ENCODE measurements at regions not wholly inside any gene's neighbourhood (a gene's known extent, or its start where the extent isn't known, plus 50 kb on each side); places are given as distances from the start of the nearest gene placed in this dataset.

DNA sequence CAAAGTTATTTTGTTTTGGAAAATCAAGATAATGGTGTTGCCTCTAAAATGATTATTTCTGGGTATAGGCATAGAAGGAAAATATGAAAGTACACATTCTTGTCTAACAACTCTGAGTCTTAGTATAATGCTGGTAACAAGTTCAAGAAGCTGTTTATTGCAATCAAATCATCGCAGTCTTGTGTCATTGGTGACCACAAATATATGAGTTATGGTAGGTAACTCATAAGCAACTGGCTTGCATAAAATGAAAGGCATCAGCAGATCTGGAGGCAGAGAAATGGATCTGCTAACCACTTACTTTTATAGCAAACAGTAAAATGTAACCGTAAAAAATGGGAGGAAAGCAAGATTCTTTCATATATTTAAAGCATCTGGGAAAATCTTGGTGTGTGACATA, 156.2 kb upstream of the TCF4 start:
- ChIA-PET CTCF (no interaction called here), POLR2A (no interaction called here)
- ATAC-seq (no peak), DNase-seq (ENCODE audit: low read depth, low spot score) (no peak)
- BruUV-seq (replicated peaks), result no TSS peak
- H3K27ac ChIP-seq (ENCODE audit: low read length), result no peak overlapping the region
- TF ChIP-seq TCF7L2 (IDR thresholded peaks at IDR 0.05; ENCODE audit: low read depth, low read length), result no peak
- TF ChIP-seq SIN3A (IDR thresholded peaks at IDR 0.05; ENCODE audit: borderline replicate concordance, insufficient read depth, low read depth, low read length), result no peak
- TF ChIP-seq, protein P1, sequence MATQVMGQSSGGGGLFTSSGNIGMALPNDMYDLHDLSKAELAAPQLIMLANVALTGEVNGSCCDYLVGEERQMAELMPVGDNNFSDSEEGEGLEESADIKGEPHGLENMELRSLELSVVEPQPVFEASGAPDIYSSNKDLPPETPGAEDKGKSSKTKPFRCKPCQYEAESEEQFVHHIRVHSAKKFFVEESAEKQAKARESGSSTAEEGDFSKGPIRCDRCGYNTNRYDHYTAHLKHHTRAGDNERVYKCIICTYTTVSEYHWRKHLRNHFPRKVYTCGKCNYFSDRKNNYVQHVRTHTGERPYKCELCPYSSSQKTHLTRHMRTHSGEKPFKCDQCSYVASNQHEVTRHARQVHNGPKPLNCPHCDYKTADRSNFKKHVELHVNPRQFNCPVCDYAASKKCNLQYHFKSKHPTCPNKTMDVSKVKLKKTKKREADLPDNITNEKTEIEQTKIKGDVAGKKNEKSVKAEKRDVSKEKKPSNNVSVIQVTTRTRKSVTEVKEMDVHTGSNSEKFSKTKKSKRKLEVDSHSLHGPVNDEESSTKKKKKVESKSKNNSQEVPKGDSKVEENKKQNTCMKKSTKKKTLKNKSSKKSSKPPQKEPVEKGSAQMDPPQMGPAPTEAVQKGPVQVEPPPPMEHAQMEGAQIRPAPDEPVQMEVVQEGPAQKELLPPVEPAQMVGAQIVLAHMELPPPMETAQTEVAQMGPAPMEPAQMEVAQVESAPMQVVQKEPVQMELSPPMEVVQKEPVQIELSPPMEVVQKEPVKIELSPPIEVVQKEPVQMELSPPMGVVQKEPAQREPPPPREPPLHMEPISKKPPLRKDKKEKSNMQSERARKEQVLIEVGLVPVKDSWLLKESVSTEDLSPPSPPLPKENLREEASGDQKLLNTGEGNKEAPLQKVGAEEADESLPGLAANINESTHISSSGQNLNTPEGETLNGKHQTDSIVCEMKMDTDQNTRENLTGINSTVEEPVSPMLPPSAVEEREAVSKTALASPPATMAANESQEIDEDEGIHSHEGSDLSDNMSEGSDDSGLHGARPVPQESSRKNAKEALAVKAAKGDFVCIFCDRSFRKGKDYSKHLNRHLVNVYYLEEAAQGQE (IDR thresholded peaks at IDR 0.05; ENCODE audit: insufficient read depth in 1 of 2, low read depth in 2 of 2, low read length in 1 of 2), result no peak
- no peak for TF ChIP-seq POLR2AphosphoS5 (IDR thresholded peaks at IDR 0.05; ENCODE audit: low read depth, low read length)
- TF ChIP-seq, protein P2, sequence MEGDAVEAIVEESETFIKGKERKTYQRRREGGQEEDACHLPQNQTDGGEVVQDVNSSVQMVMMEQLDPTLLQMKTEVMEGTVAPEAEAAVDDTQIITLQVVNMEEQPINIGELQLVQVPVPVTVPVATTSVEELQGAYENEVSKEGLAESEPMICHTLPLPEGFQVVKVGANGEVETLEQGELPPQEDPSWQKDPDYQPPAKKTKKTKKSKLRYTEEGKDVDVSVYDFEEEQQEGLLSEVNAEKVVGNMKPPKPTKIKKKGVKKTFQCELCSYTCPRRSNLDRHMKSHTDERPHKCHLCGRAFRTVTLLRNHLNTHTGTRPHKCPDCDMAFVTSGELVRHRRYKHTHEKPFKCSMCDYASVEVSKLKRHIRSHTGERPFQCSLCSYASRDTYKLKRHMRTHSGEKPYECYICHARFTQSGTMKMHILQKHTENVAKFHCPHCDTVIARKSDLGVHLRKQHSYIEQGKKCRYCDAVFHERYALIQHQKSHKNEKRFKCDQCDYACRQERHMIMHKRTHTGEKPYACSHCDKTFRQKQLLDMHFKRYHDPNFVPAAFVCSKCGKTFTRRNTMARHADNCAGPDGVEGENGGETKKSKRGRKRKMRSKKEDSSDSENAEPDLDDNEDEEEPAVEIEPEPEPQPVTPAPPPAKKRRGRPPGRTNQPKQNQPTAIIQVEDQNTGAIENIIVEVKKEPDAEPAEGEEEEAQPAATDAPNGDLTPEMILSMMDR (IDR thresholded peaks at IDR 0.05), result no peak
- H3K4me3 ChIP-seq (ENCODE audit: low read depth in 2 of 2, low read length in 2 of 2), result no peak overlapping the region
- no peaks in the 10 kb centered on the region for H3K9me3 ChIP-seq (ENCODE audit: control insufficient read depth, insufficient read depth, low read depth, low read length)
- in situ Hi-C loops (cut with HindIII; ENCODE audit: low pct_unique_long_range_greater_than_20kb, low sequenced_read_pairs) (no loop called here), intact Hi-C loops (cut with micrococcal nuclease; ENCODE audit: unreplicated experiment) (no loop called here)
- no peaks in the 10 kb centered on the region for H3K4me1 ChIP-seq (ENCODE audit: control insufficient read depth, insufficient read depth, low read length)
- H3K36me3 ChIP-seq (ENCODE audit: control insufficient read depth, insufficient read depth, low read length), result no peaks in the 10 kb centered on the region
- no peaks in the 10 kb centered on the region for H3K27me3 ChIP-seq (ENCODE audit: control insufficient read depth, insufficient read depth, low read length)

DNA sequence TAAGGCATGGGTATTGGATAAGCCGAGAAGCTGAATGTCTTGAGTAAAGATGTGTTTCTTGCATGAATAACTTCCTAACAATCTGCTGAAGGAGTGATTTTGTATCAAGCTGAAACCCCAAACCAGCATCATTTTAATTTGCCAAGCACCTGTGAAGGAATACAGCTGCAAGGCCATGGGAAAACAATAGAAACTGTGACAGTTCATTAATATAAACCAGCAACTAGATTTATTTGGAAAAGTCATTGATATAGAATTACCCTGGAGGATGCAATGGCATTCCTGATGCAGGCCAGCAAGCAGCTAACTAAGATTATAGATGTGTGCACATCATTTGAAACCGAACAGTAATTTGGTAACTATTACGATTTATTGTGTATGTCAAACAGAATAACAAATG, 155.7 kb upstream of the TCF4 start:
- Histone ChIP-seq H3K27ac (ENCODE audit: low read length) (no peak overlapping the region), H3K9me3 (ENCODE audit: control insufficient read depth, insufficient read depth, low read depth, low read length) (no peaks in the 10 kb centered on the region), H3K4me1 (ENCODE audit: control insufficient read depth, insufficient read depth, low read length) (no peaks in the 10 kb centered on the region), H3K36me3 (ENCODE audit: control insufficient read depth, insufficient read depth, low read length) (no peaks in the 10 kb centered on the region), H3K4me3 (ENCODE audit: low read depth in 2 of 2, low read length in 2 of 2) (no peak overlapping the region), H3K27me3 (ENCODE audit: control insufficient read depth, insufficient read depth, low read length) (no peaks in the 10 kb centered on the region)
- ChIA-PET POLR2A (no interaction called here), CTCF (no interaction called here)
- intact Hi-C loops (cut with micrococcal nuclease; ENCODE audit: unreplicated experiment) (no loop called here), in situ Hi-C loops (cut with HindIII; ENCODE audit: low pct_unique_long_range_greater_than_20kb, low sequenced_read_pairs) (no loop called here)
- DNase-seq (ENCODE audit: low read depth, low spot score) (no peak), ATAC-seq (no peak)
- BruUV-seq (replicated peaks), result no TSS peak
- TF ChIP-seq, protein P1 (IDR thresholded peaks at IDR 0.05; ENCODE audit: insufficient read depth in 1 of 2, low read depth in 2 of 2, low read length in 1 of 2), result no peak
- TF ChIP-seq, protein P2 (IDR thresholded peaks at IDR 0.05), result no peak
- TF ChIP-seq POLR2AphosphoS5 (IDR thresholded peaks at IDR 0.05; ENCODE audit: low read depth, low read length), result no peak
- TF ChIP-seq SIN3A (IDR thresholded peaks at IDR 0.05; ENCODE audit: borderline replicate concordance, insufficient read depth, low read depth, low read length), result no peak
- TF ChIP-seq TCF7L2 (IDR thresholded peaks at IDR 0.05; ENCODE audit: low read depth, low read length), result no peak

All from Panc1 (cell line).